Neutrophil (primary cell): ENCODE measurements at regions not wholly inside any gene's neighbourhood (a gene's known extent, or its start where the extent isn't known, plus 50 kb on each side); places are given as distances from the start of the nearest gene placed in this dataset.

Experiments
- H3K27ac ChIP-seq: fragments of 200-600 bp; sonication (generic); 2 replicates; pipeline ENCODE4 v1.5.1; 2016; ENCODE audit warnings: mild to moderate bottlenecking, moderate library complexity
- H3K27me3 ChIP-seq: fragments of 200-600 bp; sonication (generic); 2 replicates; pipeline ENCODE4 v1.6.0; 2016; ENCODE audit warnings: mild to moderate bottlenecking
- H3K36me3 ChIP-seq: fragments of 200-600 bp; sonication (generic); 2 replicates; pipeline ENCODE4 v1.5.1; 2017
- H3K4me1 ChIP-seq, 2 experiments: fragments of 200-600 bp in 1 of 2; sonication (generic) in 1 of 2; 1 replicate in 1 of 2; 2 replicates in 1 of 2; pipeline versions ENCODE4 v1.5.1 to v1.6.1; 2013 to 2016; ENCODE audit warnings: low read depth in 1 of 2, low read length in 1 of 2, mild to moderate bottlenecking in 1 of 2, moderate library complexity in 1 of 2; ENCODE audit not compliant: control insufficient read depth in 1 of 2, insufficient read depth in 1 of 2
- H3K4me3 ChIP-seq, 2 experiments: fragments of 200-600 bp in 1 of 2; sonication (generic) in 1 of 2; 1 replicate in 1 of 2; 2 replicates in 1 of 2; pipeline ENCODE4 v1.5.1; 2013 to 2016; ENCODE audit warnings: low read depth in 1 of 2, low read length in 1 of 2, mild to moderate bottlenecking in 1 of 2, moderate library complexity in 1 of 2
- H3K9me3 ChIP-seq: fragments of 200-600 bp; sonication (generic); 2 replicates; pipeline ENCODE4 v1.5.1; 2016
- TF ChIP-seq, protein P1 (sequence below): fragments of 200-600 bp; sonication (generic); IDR thresholded peaks from 2 replicates; pipeline ENCODE4 v1.5.1; 2016; ENCODE audit warnings: antibody characterized with exemption

DNA sequence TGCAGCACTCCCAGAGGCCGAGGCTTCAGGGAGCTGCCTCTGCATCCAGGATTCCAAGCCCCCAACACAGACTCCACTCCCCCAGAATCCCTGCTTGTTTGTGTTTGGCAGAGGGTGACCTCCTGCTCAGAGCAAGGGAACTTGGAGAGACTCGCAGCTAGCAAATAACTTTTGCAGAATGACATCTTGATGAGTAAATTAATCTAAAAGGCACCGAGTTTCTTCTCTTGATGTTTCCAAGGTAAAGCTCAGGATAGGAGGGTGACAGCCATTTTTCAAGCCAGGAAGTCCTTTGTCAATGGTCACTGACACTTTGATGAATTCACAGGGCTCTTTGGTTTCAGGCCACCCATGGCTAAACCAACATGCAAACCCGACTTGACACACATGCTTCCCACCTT lies 523.0 kb downstream of the NTRK3 start:
- Histone ChIP-seq H3K36me3 (no peaks in the 10 kb centered on the region), H3K27me3 (no peaks in the 10 kb centered on the region), H3K4me1 (peaks cover 0 to 14% of the 10 kb centered on the region in 2 experiments), H3K9me3 (no peaks in the 10 kb centered on the region), H3K27ac (no peak overlapping the region), H3K4me3 (no peak overlapping the region)
- TF ChIP-seq, protein P1, sequence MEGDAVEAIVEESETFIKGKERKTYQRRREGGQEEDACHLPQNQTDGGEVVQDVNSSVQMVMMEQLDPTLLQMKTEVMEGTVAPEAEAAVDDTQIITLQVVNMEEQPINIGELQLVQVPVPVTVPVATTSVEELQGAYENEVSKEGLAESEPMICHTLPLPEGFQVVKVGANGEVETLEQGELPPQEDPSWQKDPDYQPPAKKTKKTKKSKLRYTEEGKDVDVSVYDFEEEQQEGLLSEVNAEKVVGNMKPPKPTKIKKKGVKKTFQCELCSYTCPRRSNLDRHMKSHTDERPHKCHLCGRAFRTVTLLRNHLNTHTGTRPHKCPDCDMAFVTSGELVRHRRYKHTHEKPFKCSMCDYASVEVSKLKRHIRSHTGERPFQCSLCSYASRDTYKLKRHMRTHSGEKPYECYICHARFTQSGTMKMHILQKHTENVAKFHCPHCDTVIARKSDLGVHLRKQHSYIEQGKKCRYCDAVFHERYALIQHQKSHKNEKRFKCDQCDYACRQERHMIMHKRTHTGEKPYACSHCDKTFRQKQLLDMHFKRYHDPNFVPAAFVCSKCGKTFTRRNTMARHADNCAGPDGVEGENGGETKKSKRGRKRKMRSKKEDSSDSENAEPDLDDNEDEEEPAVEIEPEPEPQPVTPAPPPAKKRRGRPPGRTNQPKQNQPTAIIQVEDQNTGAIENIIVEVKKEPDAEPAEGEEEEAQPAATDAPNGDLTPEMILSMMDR, result no peak

DNA sequence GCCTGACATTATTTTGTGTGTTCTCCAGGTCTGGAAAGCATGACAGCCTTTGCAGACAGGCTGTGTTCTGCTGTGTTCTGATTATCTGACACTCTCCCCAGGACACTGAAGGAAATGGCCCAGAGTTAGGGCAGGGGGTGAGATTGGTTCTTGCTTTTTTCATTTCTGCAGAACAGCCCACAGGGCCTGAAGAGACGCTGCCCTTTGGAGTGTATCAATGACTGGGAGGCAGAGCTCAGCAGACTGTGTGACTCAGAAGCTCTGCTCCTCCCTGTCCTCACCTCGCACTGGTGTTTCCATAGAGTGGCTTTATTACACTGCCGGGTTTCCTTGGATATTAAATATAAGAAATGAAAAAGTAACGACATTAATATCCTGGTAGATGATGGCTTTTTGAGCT lies 523.6 kb downstream of the NTRK3 start:
- TF ChIP-seq, protein P1, result no peak
- no peak overlapping the region for H3K4me3 ChIP-seq
- H3K4me1 ChIP-seq, result peaks cover 0 to 14% of the 10 kb centered on the region in 2 experiments
- H3K27me3 ChIP-seq, result no peaks in the 10 kb centered on the region
- H3K27ac ChIP-seq, result no peak overlapping the region
- no peaks in the 10 kb centered on the region for H3K36me3 ChIP-seq
- H3K9me3 ChIP-seq, result no peaks in the 10 kb centered on the region

DNA sequence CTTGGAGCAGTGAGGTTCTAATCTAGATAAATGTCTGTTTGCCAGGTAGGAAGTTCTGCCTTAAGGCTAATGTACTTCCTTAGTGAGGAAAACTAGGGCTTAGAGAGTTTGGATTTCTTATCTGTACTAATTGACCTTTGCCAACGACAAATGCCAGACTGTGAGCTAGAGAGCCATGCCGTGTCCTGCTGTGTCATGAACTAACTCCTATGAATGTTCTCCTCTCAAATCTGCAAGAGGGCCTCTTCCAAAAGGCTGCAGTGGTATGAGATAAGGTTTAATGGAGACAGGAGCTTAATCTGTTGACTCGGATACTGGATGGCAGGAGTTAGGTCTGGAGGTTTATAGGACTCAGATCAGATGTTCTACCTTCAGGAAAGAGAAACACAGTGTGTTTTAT lies 524.9 kb downstream of the NTRK3 start:
- no peaks in the 10 kb centered on the region for H3K27me3 ChIP-seq
- H3K4me1 ChIP-seq, result peaks cover 0 to 14% of the 10 kb centered on the region in 2 experiments
- H3K4me3 ChIP-seq, result no peak overlapping the region
- no peaks in the 10 kb centered on the region for H3K36me3 ChIP-seq
- no peaks in the 10 kb centered on the region for H3K9me3 ChIP-seq
- TF ChIP-seq, protein P1, result no peak
- H3K27ac ChIP-seq, result no peak overlapping the region

DNA sequence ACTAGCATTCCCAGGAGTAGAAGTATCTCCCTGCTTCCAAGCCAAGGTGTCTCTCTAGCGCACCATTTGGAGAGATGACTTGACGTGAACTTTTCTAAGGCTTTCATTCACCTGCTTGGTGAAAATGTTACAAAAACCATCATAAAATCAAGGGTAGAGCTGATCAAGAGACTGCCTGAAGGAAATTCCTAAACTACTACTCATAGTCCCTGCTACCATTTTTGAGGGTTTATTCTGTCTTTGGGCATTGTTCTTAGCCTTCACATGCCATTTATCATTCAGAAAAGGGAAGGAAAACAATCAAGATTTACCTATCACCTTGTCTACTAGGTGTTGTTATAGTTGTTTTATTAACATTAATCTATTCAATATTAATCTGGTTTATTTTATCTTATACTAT lies 525.8 kb downstream of the NTRK3 start:
- H3K27me3 ChIP-seq, result no peaks in the 10 kb centered on the region
- H3K4me1 ChIP-seq, result peaks cover 0 to 14% of the 10 kb centered on the region in 2 experiments
- TF ChIP-seq, protein P1, result no peak
- no peaks in the 10 kb centered on the region for H3K36me3 ChIP-seq
- no peaks in the 10 kb centered on the region for H3K9me3 ChIP-seq
- H3K4me3 ChIP-seq, result no peak overlapping the region
- H3K27ac ChIP-seq, result no peak overlapping the region

DNA sequence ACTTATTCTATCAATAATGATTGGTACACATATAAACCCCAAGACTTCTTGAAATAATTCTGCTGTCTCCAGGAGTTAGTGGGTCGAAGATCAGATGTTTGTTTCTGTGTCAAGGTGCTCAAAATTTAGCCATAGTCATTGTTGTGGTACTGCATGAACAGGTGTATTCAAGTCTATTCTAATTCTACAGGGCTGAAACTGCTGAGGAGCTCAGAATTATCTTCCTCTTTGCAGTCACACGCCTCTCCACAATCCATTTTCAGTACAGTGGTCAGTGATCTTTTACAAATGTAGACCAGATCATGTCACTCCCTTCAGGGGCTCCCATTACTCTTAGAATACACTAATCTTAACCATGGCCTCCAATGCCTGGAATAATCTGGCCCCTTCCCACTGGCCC lies 527.5 kb downstream of the NTRK3 start:
- H3K4me1 ChIP-seq, result peaks cover 10 to 22% of the 10 kb centered on the region in 2 experiments
- H3K4me3 ChIP-seq, result no peak overlapping the region
- H3K9me3 ChIP-seq, result no peaks in the 10 kb centered on the region
- TF ChIP-seq, protein P1, result no peak
- H3K27me3 ChIP-seq, result no peaks in the 10 kb centered on the region
- no peaks in the 10 kb centered on the region for H3K36me3 ChIP-seq
- no peak overlapping the region for H3K27ac ChIP-seq

DNA sequence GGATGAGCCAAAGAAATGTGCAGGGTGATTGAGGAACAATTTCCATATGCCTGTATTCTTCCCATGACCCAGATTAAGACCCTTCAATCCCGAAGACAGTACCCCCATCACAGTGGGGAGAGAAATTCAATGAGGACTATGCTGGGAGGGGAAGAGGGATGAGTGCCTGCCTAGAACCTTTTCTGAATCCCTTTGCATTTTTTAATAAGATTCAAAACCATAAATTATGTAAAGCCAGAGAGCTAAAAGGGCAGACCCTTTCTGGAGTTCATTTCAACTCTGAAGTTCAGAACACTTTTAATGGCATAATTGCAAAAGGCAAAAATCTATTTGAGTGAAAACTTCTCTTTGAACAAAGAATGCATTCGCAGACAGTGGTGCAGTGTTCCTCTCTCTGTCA lies 529.5 kb downstream of the NTRK3 start:
- Histone ChIP-seq H3K9me3 (no peaks in the 10 kb centered on the region), H3K27ac (no peak overlapping the region), H3K4me1 (peaks cover 28 to 41% of the 10 kb centered on the region in 2 experiments), H3K36me3 (no peaks in the 10 kb centered on the region), H3K27me3 (no peaks in the 10 kb centered on the region), H3K4me3 (no peak overlapping the region)
- TF ChIP-seq, protein P1, result no peak
